Omental fat pad (tissue), 3 donors: ENCODE measurements at regions not wholly inside any gene's neighbourhood (a gene's known extent, or its start where the extent isn't known, plus 50 kb on each side); places are given as distances from the start of the nearest gene placed in this dataset.

Experiments used
- ATAC-seq: fragments of 150-250 bp; one replicate; pipeline ENCODE4 v1.9.1; 2016; ENCODE audit warnings: mild to moderate bottlenecking, moderate library complexity; ENCODE audit not compliant: low FRiP score
- DNase-seq: peaks from one replicate; pipeline ENCODE4 v3.0.0-alpha.2; 2019; ENCODE audit warnings: low spot score
- CTCF ChIP-seq, 3 donors: fragments of 450-650 bp; IDR thresholded peaks; one replicate each; pipeline ENCODE4 v1.5.1; 2016 to 2017; ENCODE audit warnings: antibody characterized with exemption in 3 of 3, mild to moderate bottlenecking in 3 of 3, moderate library complexity in 2 of 3

- DNase-seq (no peak), ATAC-seq (no peak)
- TF ChIP-seq CTCF (IDR thresholded peaks at IDR 0.05) = no peak
Measured at GRCh38 chr9:17871213-17871890, 292.5 kb downstream of the SH3GL2 start.

GRCh38 chr9:17875886-17876285 is 297.0 kb downstream of the SH3GL2 start:
- no peak for TF ChIP-seq CTCF (IDR thresholded peaks at IDR 0.05)
- no peak for DNase-seq
- no peak for ATAC-seq

GRCh38 chr9:17876687-17877086 is 297.8 kb downstream of the SH3GL2 start:
- DNase-seq = no peak
- no peak for ATAC-seq
- TF ChIP-seq CTCF (IDR thresholded peaks at IDR 0.05) = no peak

GRCh38 chr9:17878810-17879370 is 300.0 kb downstream of the SH3GL2 start:
- no peak for TF ChIP-seq CTCF (IDR thresholded peaks at IDR 0.05)
- no peak for ATAC-seq

GRCh38 chr9:17881371-17881770 is 302.5 kb downstream of the SH3GL2 start:
- no peak for TF ChIP-seq CTCF (IDR thresholded peaks at IDR 0.05)
- DNase-seq (no peak), ATAC-seq (no peak)

More at GRCh38 chr9:17878810-17879370, 300.0 kb downstream of the SH3GL2 start:
- no peak for DNase-seq

- DNase-seq = no peak
- ATAC-seq = no peak
- TF ChIP-seq CTCF (IDR thresholded peaks at IDR 0.05) = no peak
Measured at GRCh38 chr9:17882688-17883594, 304.1 kb downstream of the SH3GL2 start.
